ENCODE measurements at regions not wholly inside any gene's neighbourhood (a gene's known extent, or its start where the extent isn't known, plus 50 kb on each side); places are given as distances from the start of the nearest gene placed in this dataset.

GRCh38 chr6:140988780-140989179, 1143.9 kb upstream of the GJE1 start:
- H3K9me3 ChIP-seq = no peaks in the 10 kb centered on the region
- no peaks in the 10 kb centered on the region for H3K27me3 ChIP-seq
- TF ChIP-seq POLR2A (IDR thresholded peaks at IDR 0.05) = no peak
- TF ChIP-seq CTCF (IDR thresholded peaks at IDR 0.05) = no peak
- no peak overlapping the region for H3K4me3 ChIP-seq
- no peaks in the 10 kb centered on the region for H3K36me3 ChIP-seq
- no peak for DNase-seq
- no peaks in the 10 kb centered on the region for H3K4me1 ChIP-seq
- no peak overlapping the region for H3K27ac ChIP-seq
- intact Hi-C loops (cut with DNase I) = no loop called here

GRCh38 chr6:140987364-140988155, 1145.2 kb upstream of the GJE1 start:
- TF ChIP-seq POLR2A (IDR thresholded peaks at IDR 0.05) = no peak
- no peak for TF ChIP-seq CTCF (IDR thresholded peaks at IDR 0.05)
- no peak overlapping the region for H3K4me3 ChIP-seq
- no peaks in the 10 kb centered on the region for H3K4me1 ChIP-seq
- intact Hi-C loops (cut with DNase I) = no loop called here
- no peak for DNase-seq
- no peak overlapping the region for H3K27ac ChIP-seq
- H3K36me3 ChIP-seq = no peaks in the 10 kb centered on the region
- no peaks in the 10 kb centered on the region for H3K9me3 ChIP-seq
- 75 to 81% methylated on average over 2 of the region's 2 CpGs for WGBS, 2 donors
- H3K27me3 ChIP-seq = no peaks in the 10 kb centered on the region

- H3K36me3 ChIP-seq = no peaks in the 10 kb centered on the region
- WGBS, 2 donors = 54 to 61% methylated on average over 2 of the region's 2 CpGs
Observed at GRCh38 chr6:140985679-140986275, 1146.9 kb upstream of the GJE1 start.

GRCh38 chr6:140980265-140980887, 1152.3 kb upstream of the GJE1 start:
- H3K36me3 ChIP-seq = no peaks in the 10 kb centered on the region
- no peaks in the 10 kb centered on the region for H3K9me3 ChIP-seq
- WGBS, 2 donors = 55 to 73% methylated on average over 6 of the region's 6 CpGs
- TF ChIP-seq POLR2A (IDR thresholded peaks at IDR 0.05) (no peak), CTCF (IDR thresholded peaks at IDR 0.05) (no peak)
- H3K4me1 ChIP-seq = peaks cover 0 to 16% (median 0%) of the 10 kb centered on the region in 3 donors
- intact Hi-C loops (cut with DNase I) = no loop called here
- no peak for DNase-seq
- no peaks in the 10 kb centered on the region for H3K27me3 ChIP-seq
- H3K27ac ChIP-seq = peak overlapping the region in 2 of 4 donors; percentile 17 to 56
- no peak overlapping the region for H3K4me3 ChIP-seq

More at GRCh38 chr6:140985679-140986275, 1146.9 kb upstream of the GJE1 start:
- Histone ChIP-seq H3K9me3 (no peaks in the 10 kb centered on the region), H3K4me3 (no peak overlapping the region), H3K27ac (no peak overlapping the region), H3K27me3 (no peaks in the 10 kb centered on the region), H3K4me1 (no peaks in the 10 kb centered on the region)
- TF ChIP-seq POLR2A (IDR thresholded peaks at IDR 0.05) (no peak), CTCF (IDR thresholded peaks at IDR 0.05) (no peak)
- intact Hi-C loops (cut with DNase I) = no loop called here
- DNase-seq = no peak

GRCh38 chr6:140979642-140980091, 1153.1 kb upstream of the GJE1 start:
- DNase-seq = no peak
- no peaks in the 10 kb centered on the region for H3K9me3 ChIP-seq
- WGBS, 2 donors = 16 to 35% methylated on average over 3 to 4 of the region's 4 CpGs
- peak overlapping the region in 2 of 4 donors; percentile 17 to 56 for H3K27ac ChIP-seq
- no peak for TF ChIP-seq POLR2A (IDR thresholded peaks at IDR 0.05)
- no peak for TF ChIP-seq CTCF (IDR thresholded peaks at IDR 0.05)
- no peaks in the 10 kb centered on the region for H3K27me3 ChIP-seq
- H3K36me3 ChIP-seq = no peaks in the 10 kb centered on the region
- H3K4me3 ChIP-seq = no peak overlapping the region
- intact Hi-C loops (cut with DNase I) = no loop called here
- H3K4me1 ChIP-seq = peaks cover 0 to 16% (median 0%) of the 10 kb centered on the region in 3 donors
